GM12873 (cell line): ENCODE measurements at regions not wholly inside any gene's neighbourhood (a gene's known extent, or its start where the extent isn't known, plus 50 kb on each side); places are given as distances from the start of the nearest gene placed in this dataset.

ENCODE experiments used
- CTCF ChIP-seq: IDR thresholded peaks from 2 replicates; pipeline ENCODE4 v1.5.1; 2012; ENCODE audit warnings: low read depth, mild to moderate bottlenecking, moderate library complexity, low read length, control low read depth; ENCODE audit not compliant: insufficient read depth; ENCODE audit errors: missing control alignments

- no peak for TF ChIP-seq CTCF
Measured at GRCh38 chr1:81287411-81288080, 513.2 kb upstream of the ADGRL2 start.

GRCh38 chr1:81270051-81270450 is 530.7 kb upstream of the ADGRL2 start:
- no peak for TF ChIP-seq CTCF

- no peak for TF ChIP-seq CTCF
Measured at GRCh38 chr1:81264976-81265375, 535.8 kb upstream of the ADGRL2 start.

- no peak for TF ChIP-seq CTCF
Measured at GRCh38 chr1:81259625-81260411, 540.9 kb upstream of the ADGRL2 start.

- TF ChIP-seq CTCF, result peak; percentile 29
Measured at GRCh38 chr1:81254560-81254959, 546.2 kb upstream of the ADGRL2 start.

- TF ChIP-seq CTCF, result no peak
Measured at GRCh38 chr1:81254068-81254467, 546.7 kb upstream of the ADGRL2 start.

- TF ChIP-seq CTCF, result no peak
Measured at GRCh38 chr1:81252471-81253151, 548.1 kb upstream of the ADGRL2 start.
